CD4-positive, alpha-beta memory T cell (primary cell): ENCODE measurements at regions not wholly inside any gene's neighbourhood (a gene's known extent, or its start where the extent isn't known, plus 50 kb on each side); places are given as distances from the start of the nearest gene placed in this dataset.

Experiments
- CTCF ChIA-PET: fragments of 350-600 bp; sonication (Branson Sonifier 250); formaldehyde crosslinking; loops from one replicate; lab custom pipeline; 2021; ENCODE audit warnings: inconsistent platforms; ENCODE audit not compliant: partially characterized antibody; lab: Charles Lee
- POLR2A ChIA-PET: fragments of 350-600 bp; sonication (Branson Sonifier 250); formaldehyde crosslinking; loops from one replicate; lab custom pipeline; 2021; ENCODE audit not compliant: partially characterized antibody; lab: Charles Lee
- DNase-seq, 5 donors: peaks; one replicate each; pipeline versions ENCODE4 v3.0.0 to v3.0.0-alpha.2; 2020 to 2022; ENCODE audit warnings: mixed read lengths in 1 of 5
- H3K27ac ChIP-seq: one replicate; pipeline ENCODE4 v1.7.0; 2013; ENCODE audit warnings: low read depth, low read length
- H3K27me3 ChIP-seq: 2 replicates; pipeline ENCODE4 v1.7.0; 2013; ENCODE audit warnings: mild to moderate bottlenecking, low read length, moderate library complexity; ENCODE audit not compliant: insufficient read depth
- H3K36me3 ChIP-seq: 2 replicates; pipeline ENCODE4 v1.7.0; 2013; ENCODE audit warnings: mild to moderate bottlenecking, low read length, moderate library complexity; ENCODE audit not compliant: insufficient read depth
- H3K4me1 ChIP-seq: 2 replicates; pipeline ENCODE4 v1.7.0; 2013; ENCODE audit warnings: mild to moderate bottlenecking, low read length, moderate library complexity; ENCODE audit not compliant: insufficient read depth
- H3K4me3 ChIP-seq, 2 donors: one replicate each; pipeline ENCODE4 v1.7.0; 2013; ENCODE audit warnings: low read length in 2 of 2, mild to moderate bottlenecking in 1 of 2
- H3K9me3 ChIP-seq, 2 donors: one replicate each; pipeline ENCODE4 v1.7.0; 2013; ENCODE audit warnings: low read length in 2 of 2, control low read depth in 1 of 2; ENCODE audit not compliant: control insufficient read depth in 1 of 2
- H3K27ac Mint-ChIP-seq, 7 donors: one replicate each; pipeline ENCODE4 v1.8.0; 2020 to 2021; ENCODE audit warnings: mixed read lengths in 7 of 7, mild to moderate bottlenecking in 6 of 7, inconsistent platforms in 3 of 7, moderate library complexity in 3 of 7
- H3K27me3 Mint-ChIP-seq, 2 donors: one replicate each; pipeline ENCODE4 v1.8.0; 2020 to 2021; ENCODE audit warnings: mixed read lengths in 2 of 2
- H3K36me3 Mint-ChIP-seq, 2 donors: one replicate each; pipeline ENCODE4 v1.8.0; 2020 to 2021; ENCODE audit warnings: mixed read lengths in 2 of 2, inconsistent platforms in 1 of 2, mild to moderate bottlenecking in 1 of 2
- H3K4me1 Mint-ChIP-seq, 4 donors: one replicate each; pipeline ENCODE4 v1.8.0; 2020 to 2021; ENCODE audit warnings: mixed read lengths in 4 of 4, mild to moderate bottlenecking in 1 of 4
- H3K4me3 Mint-ChIP-seq, 8 donors: one replicate each; pipeline ENCODE4 v1.8.0; 2020 to 2021; ENCODE audit warnings: mixed read lengths in 8 of 8, mild to moderate bottlenecking in 7 of 8, moderate library complexity in 6 of 8, inconsistent platforms in 3 of 8
- H3K9me3 Mint-ChIP-seq, 8 donors: one replicate each; pipeline ENCODE4 v1.8.0; 2020 to 2021; ENCODE audit warnings: mixed read lengths in 8 of 8, mild to moderate bottlenecking in 5 of 8, inconsistent platforms in 3 of 8, moderate library complexity in 1 of 8
- intact Hi-C: fragments of 100-400 bp; cut with micrococcal nuclease; formaldehyde crosslinking; loops from one replicate; pipeline ENCODE4 v1.15.1; 2023

DNA sequence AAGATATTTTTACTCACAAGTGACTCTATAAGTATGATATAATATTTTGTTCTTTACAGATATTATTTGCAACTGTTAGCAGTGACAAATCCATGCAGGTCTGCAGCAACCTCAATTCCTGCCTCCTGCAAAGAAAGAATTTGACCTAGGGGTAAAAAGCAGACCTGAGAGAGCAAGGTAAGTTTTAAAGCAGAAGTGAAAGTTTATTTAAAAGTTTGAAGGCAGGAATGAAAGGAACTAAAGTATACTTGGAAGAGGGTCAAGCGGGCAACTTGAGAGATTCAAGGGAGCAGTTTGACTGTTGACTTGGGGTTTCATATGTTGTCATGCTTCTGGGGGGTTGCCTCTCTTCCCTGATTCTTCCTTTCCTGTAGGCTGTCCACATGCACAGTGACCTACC, 520.1 kb upstream of the PCDH20 start:
- H3K4me1 Mint-ChIP-seq: no peaks in the 10 kb centered on the region
- ChIA-PET CTCF (no interaction called here), POLR2A (no interaction called here)
- Histone ChIP-seq H3K4me1 (no peaks in the 10 kb centered on the region), H3K9me3 (no peaks in the 10 kb centered on the region), H3K27me3 (no peaks in the 10 kb centered on the region), H3K4me3 (no peak overlapping the region), H3K36me3 (no peaks in the 10 kb centered on the region), H3K27ac (no peak overlapping the region)
- intact Hi-C loops: no loop called here
- no peaks in the 10 kb centered on the region for H3K27me3 Mint-ChIP-seq
- no peaks in the 10 kb centered on the region for H3K36me3 Mint-ChIP-seq
- DNase-seq: no peak
- H3K4me3 Mint-ChIP-seq: no peak overlapping the region
- H3K27ac Mint-ChIP-seq: no peak overlapping the region
- peaks cover 0 to 6% (median 2%) of the 10 kb centered on the region in 8 donors for H3K9me3 Mint-ChIP-seq

DNA sequence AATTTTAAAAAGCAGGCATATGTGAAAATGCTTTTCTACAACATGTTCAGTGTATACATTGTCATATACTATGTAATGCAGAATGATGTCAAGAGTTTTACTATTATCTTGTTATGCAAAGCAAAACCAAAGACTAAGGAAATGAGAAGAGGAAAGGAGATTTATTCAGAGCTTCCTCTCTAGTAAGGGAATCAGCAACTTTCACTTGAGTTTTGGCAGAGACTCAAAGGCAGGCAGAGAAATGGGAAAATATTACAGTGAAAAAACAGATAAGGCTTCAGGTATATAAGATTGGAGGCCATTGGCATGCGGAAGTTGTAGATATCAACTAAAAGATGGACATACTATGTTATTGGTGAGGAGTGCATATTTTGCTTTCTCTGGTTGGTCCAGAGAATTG, 512.0 kb upstream of the PCDH20 start:
- peaks cover 2 to 18% (median 11%) of the 10 kb centered on the region in 8 donors for H3K9me3 Mint-ChIP-seq
- Histone ChIP-seq H3K27me3 (no peaks in the 10 kb centered on the region), H3K4me3 (no peak overlapping the region), H3K4me1 (no peaks in the 10 kb centered on the region), H3K9me3 (no peaks in the 10 kb centered on the region), H3K36me3 (no peaks in the 10 kb centered on the region), H3K27ac (no peak overlapping the region)
- H3K27me3 Mint-ChIP-seq: no peaks in the 10 kb centered on the region
- intact Hi-C loops: no loop called here
- no peak overlapping the region for H3K4me3 Mint-ChIP-seq
- no peak overlapping the region for H3K27ac Mint-ChIP-seq
- ChIA-PET POLR2A (no interaction called here), CTCF (no interaction called here)
- DNase-seq: no peak
- no peaks in the 10 kb centered on the region for H3K4me1 Mint-ChIP-seq
- no peaks in the 10 kb centered on the region for H3K36me3 Mint-ChIP-seq

DNA sequence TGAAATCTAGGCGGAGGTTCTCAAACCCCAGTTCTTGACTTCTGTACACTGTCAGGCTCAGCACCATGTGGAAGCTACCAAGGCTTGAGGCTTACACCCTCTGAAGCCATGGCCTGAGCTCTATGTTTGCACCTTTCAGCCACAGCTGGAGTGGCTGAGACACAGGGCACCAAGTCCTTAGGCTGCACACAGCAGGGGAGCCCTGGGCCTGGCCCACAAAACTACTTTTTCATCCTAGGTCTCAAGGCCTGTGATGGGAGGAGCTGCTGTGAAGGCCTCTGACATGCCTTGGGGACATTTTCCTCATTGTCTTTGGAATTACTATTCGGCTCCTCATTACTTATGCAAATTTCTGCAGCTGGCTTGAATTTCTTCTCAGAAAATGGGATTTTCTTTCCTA, 503.2 kb upstream of the PCDH20 start:
- Histone ChIP-seq H3K27ac (no peak overlapping the region), H3K36me3 (no peaks in the 10 kb centered on the region), H3K9me3 (no peaks in the 10 kb centered on the region), H3K4me1 (no peaks in the 10 kb centered on the region), H3K4me3 (no peak overlapping the region), H3K27me3 (no peaks in the 10 kb centered on the region)
- ChIA-PET CTCF (no interaction called here), POLR2A (no interaction called here)
- Mint-ChIP-seq H3K27ac (no peak overlapping the region), H3K4me1 (no peaks in the 10 kb centered on the region), H3K9me3 (peaks cover 4 to 22% (median 12%) of the 10 kb centered on the region in 8 donors), H3K36me3 (no peaks in the 10 kb centered on the region), H3K4me3 (no peak overlapping the region), H3K27me3 (no peaks in the 10 kb centered on the region)
- no peak for DNase-seq
- intact Hi-C loops: no loop called here

DNA sequence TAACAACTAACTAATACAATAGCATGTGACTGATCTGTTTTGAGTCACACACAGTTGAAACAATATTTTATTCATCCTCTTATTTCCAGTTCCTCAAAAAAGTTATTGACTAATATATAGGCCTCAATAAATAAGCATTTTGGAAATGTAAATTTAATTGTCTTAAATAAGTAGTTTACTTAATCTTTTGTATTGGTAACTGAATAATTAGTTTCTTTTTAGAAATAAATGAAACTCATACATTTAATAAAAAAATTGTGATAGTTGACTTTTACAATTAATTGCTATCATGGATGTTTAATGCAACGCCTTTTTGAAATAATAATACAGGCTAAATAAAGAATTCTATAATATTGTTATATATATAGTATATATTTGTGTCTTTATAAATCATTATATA, 500.8 kb upstream of the PCDH20 start:
- CTCF ChIA-PET: no interaction called here
- Histone ChIP-seq H3K4me1 (no peaks in the 10 kb centered on the region), H3K4me3 (no peak overlapping the region), H3K36me3 (no peaks in the 10 kb centered on the region), H3K27me3 (no peaks in the 10 kb centered on the region), H3K9me3 (no peaks in the 10 kb centered on the region), H3K27ac (no peak overlapping the region)
- Mint-ChIP-seq H3K36me3 (no peaks in the 10 kb centered on the region), H3K27me3 (no peaks in the 10 kb centered on the region), H3K4me3 (no peak overlapping the region), H3K9me3 (peaks cover 0 to 21% (median 4%) of the 10 kb centered on the region in 8 donors), H3K27ac (no peak overlapping the region), H3K4me1 (no peaks in the 10 kb centered on the region)
- no peak for DNase-seq
- intact Hi-C loops: no loop called here
- POLR2A ChIA-PET: no interaction called here

DNA sequence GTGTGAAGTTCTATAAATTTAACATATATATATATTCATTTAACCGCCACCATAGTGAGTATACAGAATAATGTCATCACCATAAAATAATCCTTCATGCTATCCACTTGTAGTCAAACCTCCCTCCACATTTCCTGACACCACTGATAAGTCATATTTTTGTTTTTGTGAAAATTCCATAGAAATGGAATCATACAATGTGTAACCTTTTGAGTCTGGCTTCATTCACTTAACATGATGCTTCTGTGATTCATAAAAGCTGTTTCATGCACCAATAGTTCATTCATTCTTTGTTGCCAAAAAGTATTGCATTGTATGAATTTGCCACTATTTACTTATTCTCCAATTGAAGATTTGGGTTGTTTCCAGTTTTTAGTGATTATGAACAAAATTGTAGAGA, 497.5 kb upstream of the PCDH20 start:
- H3K27me3 ChIP-seq: no peaks in the 10 kb centered on the region
- H3K4me3 Mint-ChIP-seq: no peak overlapping the region
- H3K9me3 Mint-ChIP-seq: peaks cover 0 to 12% (median 4%) of the 10 kb centered on the region in 8 donors
- H3K27ac ChIP-seq: no peak overlapping the region
- H3K27me3 Mint-ChIP-seq: no peaks in the 10 kb centered on the region
- CTCF ChIA-PET: no interaction called here
- H3K4me1 Mint-ChIP-seq: no peaks in the 10 kb centered on the region
- H3K36me3 Mint-ChIP-seq: no peaks in the 10 kb centered on the region
- intact Hi-C loops: no loop called here
- no peaks in the 10 kb centered on the region for H3K9me3 ChIP-seq
- H3K4me1 ChIP-seq: no peaks in the 10 kb centered on the region
- DNase-seq: no peak
- POLR2A ChIA-PET: no interaction called here
- no peak overlapping the region for H3K27ac Mint-ChIP-seq
- H3K36me3 ChIP-seq: no peaks in the 10 kb centered on the region
- H3K4me3 ChIP-seq: no peak overlapping the region

DNA sequence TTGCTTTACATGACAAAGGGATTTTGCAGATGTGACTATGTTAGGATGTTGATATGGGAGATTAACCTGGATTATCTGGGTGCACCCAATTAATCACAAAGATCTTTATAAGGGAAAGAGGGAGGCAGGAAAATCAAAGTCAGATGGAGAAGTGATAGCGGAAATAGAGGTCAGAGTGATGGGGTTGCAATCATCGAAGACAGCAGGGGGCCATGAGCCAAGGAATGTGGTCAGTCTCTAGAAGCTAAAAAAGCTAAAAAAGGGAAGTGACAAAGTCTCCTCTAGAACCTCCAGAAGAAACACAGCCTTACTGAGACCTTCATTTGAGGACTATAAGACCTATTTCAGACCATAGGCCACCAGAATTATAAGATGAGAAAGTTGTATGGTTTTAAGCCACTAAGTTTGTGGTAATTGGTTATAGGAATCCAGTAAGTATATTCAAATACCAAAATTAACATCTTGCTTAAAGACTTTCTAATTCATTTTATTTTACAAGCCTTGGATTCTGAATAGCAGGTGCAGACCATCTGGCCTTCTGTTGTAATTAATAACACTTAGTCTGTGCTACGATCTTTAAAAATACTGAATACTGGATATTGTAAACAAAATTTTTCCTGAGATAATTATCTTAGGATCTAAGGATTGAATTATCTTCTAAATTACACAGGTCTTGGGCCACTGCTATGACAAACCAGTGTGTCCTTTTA, 493.4 kb upstream of the PCDH20 start:
- Mint-ChIP-seq H3K4me1 (no peaks in the 10 kb centered on the region), H3K9me3 (peaks cover 0 to 8% (median 3%) of the 10 kb centered on the region in 8 donors), H3K27ac (no peak overlapping the region), H3K27me3 (no peaks in the 10 kb centered on the region), H3K36me3 (no peaks in the 10 kb centered on the region), H3K4me3 (no peak overlapping the region)
- DNase-seq: no peak
- intact Hi-C loops: no loop called here
- Histone ChIP-seq H3K27ac (no peak overlapping the region), H3K4me3 (no peak overlapping the region), H3K9me3 (no peaks in the 10 kb centered on the region), H3K27me3 (no peaks in the 10 kb centered on the region), H3K36me3 (no peaks in the 10 kb centered on the region), H3K4me1 (no peaks in the 10 kb centered on the region)
- CTCF ChIA-PET: no interaction called here
- POLR2A ChIA-PET: no interaction called here

DNA sequence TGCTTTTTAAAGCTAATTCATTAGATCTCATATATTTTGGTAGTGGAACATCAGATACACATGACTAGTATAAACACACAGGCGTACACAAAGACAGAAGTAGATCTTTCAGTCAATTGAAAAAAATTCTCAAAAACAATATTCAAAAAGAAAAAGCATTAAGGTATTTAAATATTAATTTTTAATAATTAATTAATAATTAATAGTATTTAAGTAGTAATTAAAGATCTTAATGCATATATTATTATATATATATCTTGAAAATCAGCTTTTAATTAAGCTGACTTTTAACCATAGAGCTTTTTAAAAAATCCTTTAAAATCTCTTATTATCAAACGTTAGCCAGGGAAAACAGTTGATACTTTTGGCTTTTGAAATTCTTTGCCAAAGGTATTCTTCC, 489.4 kb upstream of the PCDH20 start:
- Histone ChIP-seq H3K36me3 (no peaks in the 10 kb centered on the region), H3K27ac (no peak overlapping the region), H3K27me3 (no peaks in the 10 kb centered on the region), H3K9me3 (no peaks in the 10 kb centered on the region), H3K4me1 (no peaks in the 10 kb centered on the region), H3K4me3 (no peak overlapping the region)
- no peak overlapping the region for H3K27ac Mint-ChIP-seq
- intact Hi-C loops: no loop called here
- POLR2A ChIA-PET: no interaction called here
- CTCF ChIA-PET: no interaction called here
- peaks cover 0 to 13% (median 4%) of the 10 kb centered on the region in 8 donors for H3K9me3 Mint-ChIP-seq
- H3K36me3 Mint-ChIP-seq: no peaks in the 10 kb centered on the region
- H3K4me3 Mint-ChIP-seq: no peak overlapping the region
- no peaks in the 10 kb centered on the region for H3K27me3 Mint-ChIP-seq
- no peaks in the 10 kb centered on the region for H3K4me1 Mint-ChIP-seq
- no peak for DNase-seq
